Tibial nerve (tissue), 3 donors: ENCODE measurements at regions not wholly inside any gene's neighbourhood (a gene's known extent, or its start where the extent isn't known, plus 50 kb on each side); places are given as distances from the start of the nearest gene placed in this dataset.
"Not testable (repeated sequence)": the region's sequence is repeated elsewhere in the genome, so short reads cannot be mapped to it uniquely, and the experiment has no call there.

Experiments used
- CTCF ChIP-seq, 5 experiments: fragments of 200-600 bp in 3 of 5; fragments of 450-650 bp in 2 of 5; sonication (generic) in 3 of 5; IDR thresholded peaks; one replicate each; pipeline ENCODE4 v1.5.1; 2016 to 2019; ENCODE audit warnings: antibody characterized with exemption in 5 of 5, mild to moderate bottlenecking in 3 of 5, moderate library complexity in 2 of 5
- POLR2A ChIP-seq, 2 donors: fragments of 450-650 bp; IDR thresholded peaks; one replicate each; pipeline ENCODE4 v1.6.1; 2017; ENCODE audit warnings: antibody characterized with exemption in 2 of 2, mild to moderate bottlenecking in 2 of 2, moderate library complexity in 2 of 2

GRCh38 chr22:11574659-11575058 lies 3953.3 kb upstream of the OR11H1 start:
- not testable (repeated sequence) for TF ChIP-seq CTCF, POLR2A (IDR thresholded peaks at IDR 0.05)
